HG03565 (cell line): ENCODE measurements at regions not wholly inside any gene's neighbourhood (a gene's known extent, or its start where the extent isn't known, plus 50 kb on each side); places are given as distances from the start of the nearest gene placed in this dataset.

ENCODE experiments used
- ATAC-seq: cut with Tn5 transposase; IDR thresholded peaks from one replicate; pipeline ENCODE4 v1.9.1; 2021; ENCODE audit warnings: mild to moderate bottlenecking, moderate library complexity; ENCODE audit not compliant: unreplicated experiment

DNA sequence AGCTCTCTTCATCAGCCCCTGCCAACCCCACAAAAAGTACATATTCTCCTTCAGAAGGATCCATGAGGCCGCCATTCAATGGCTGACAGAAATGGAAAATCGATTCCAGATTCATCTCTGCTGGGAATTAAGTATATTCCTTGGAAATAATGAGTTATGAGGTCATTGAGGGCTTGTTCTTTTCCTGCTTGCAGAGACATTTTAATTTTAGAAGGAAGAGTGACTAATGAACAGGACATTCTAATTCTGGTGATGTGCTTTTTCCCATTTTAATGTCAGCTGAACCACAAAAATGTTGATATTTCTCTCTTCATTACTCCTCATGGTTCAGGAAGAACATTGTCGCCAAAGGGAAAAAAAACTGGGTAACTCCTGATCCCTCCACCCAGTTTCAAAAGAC is 314.0 kb downstream of the PIK3R1 start:
- no peak for ATAC-seq

DNA sequence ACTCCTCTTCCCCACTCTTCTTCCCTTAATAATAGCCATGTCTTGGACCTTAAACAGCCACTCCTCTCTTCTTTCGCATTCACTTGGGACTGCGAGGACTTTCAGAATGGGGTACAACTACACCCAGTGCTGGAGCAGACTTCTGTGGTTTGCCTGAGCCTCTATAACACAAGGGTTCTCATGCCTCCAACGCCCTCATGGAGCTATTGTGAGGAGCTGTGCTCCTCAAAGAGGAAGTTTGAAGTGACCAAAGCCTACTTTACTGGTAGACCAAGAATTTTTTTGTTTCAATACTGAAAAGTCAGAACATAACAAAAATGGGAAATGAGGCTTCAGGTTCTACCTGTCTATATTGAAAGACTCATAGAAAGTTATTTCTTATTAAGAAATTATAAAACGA is 316.4 kb downstream of the PIK3R1 start:
- ATAC-seq = no peak

GRCh38 chr5:68533051-68533450 is 317.5 kb downstream of the PIK3R1 start:
- ATAC-seq = no peak

DNA sequence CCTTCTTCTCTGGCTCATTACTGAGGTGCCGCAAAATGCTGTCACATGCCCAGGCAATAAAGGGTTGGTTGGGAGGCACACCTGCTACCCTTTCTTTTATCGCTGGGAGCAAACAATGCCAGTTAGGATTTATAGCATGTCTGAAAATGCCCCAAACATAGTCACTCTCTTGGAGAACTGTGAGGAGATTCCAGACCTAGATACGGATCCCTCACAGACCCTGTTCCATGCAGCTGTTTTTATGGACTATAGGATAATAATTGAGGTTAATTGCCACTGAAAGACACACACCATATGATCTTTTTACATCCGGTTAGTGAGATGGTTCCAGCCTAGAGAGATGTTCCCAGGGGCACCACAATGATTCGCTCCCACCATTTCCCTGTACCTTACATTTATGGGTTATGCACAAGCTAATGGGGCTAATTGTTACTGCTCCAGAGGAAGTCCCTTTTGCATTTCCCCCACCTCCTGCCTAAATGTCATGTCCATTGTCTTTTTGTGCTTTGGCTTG is 318.1 kb downstream of the PIK3R1 start:
- ATAC-seq = no peak

DNA sequence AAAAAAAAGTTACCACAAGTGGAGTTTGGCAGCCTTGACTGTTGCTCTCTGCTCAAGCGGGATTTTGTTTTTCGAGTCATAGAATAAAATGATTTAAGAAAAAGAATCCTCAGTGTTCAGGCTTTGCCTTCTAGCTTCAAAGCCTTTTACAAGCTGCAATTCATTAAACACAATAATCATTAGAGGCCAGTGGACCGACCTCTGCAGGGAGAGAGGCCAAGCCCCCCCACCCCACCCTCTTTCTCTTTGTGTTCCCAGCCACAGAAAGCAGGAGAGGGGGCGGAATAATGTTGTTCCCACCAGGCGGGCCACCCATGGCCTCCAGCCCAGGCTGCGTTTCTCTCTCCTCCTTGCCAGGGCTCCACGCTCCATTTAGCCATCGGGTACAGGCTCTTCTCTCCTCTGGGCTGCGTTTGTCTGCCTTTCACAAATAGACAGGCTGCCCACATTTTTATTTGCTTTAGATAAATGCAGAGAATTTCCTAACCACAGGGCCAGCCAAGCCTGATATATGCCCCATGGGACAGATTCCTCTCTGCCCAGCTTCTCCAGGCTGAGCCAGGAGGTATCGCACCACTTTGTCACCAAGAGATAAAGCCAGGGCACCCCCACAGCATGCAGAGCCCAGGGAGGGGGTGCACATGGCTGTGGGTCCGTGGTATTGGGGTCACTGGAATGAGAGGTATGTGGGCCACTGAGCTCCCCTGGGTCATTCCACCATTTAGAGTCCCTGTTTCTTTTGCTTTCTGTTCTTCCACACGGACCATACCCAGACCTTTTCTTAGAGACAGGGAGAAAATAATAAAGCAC is 318.8 kb downstream of the PIK3R1 start:
- ATAC-seq = no peak

GRCh38 chr5:68534956-68535520 is 319.5 kb downstream of the PIK3R1 start:
- ATAC-seq = no peak

- ATAC-seq = no peak
These were observed 323.4 kb downstream of the PIK3R1 start for GRCh38 chr5:68538814-68539420.

DNA sequence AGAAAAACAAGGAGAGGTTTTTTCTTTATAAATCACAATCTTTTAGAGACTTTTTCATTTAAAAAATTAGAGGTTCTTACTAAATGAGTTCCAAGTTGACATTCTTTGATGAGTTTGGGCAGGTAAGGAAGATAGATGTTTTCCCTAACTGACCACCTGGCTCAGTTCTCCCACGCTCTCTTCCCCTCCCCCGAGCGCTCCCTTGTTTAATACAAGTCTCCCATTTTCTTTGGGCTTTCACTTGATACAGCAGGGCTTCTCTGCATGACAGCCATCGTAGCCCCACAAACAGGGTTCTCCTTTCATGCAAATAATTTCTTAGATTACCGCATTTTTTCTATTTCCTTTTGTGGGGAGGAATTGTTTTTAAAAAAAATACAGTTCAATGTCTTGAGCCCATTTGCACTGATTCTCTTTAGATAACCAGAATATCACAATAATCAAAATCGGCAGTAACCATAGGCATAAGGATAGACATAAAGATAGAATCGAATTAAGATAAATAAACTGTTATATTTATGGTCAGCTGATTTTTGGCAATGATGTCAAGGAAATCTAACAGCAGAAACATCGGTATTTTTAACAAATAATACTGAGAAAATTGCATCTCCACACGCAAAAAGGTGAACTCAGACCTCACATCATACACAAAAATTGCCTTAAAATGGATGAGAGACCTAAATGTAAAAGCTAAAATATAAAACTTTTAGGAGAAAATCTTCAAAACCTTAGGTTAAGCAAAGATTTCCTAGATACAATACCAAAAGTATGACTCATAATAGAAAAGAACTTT is 325.4 kb downstream of the PIK3R1 start:
- ATAC-seq = no peak

DNA sequence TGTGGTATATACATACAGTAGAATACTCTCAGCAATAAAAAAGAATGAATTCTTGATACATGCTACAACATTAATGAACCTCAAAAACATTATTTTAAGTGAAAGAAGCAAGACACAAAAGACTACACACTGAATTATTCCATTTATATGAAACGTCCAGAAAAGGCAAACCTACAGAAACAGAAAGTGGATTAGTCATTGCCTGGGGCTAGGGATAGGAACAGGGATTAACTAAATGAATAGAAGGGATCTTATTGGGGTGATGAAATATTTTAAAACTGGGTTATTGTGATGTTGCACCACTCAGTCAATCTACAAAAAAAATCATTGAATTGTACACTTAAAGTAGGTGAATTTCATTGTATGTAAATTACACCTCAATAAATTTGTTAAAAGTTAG is 326.7 kb downstream of the PIK3R1 start:
- ATAC-seq = no peak

- ATAC-seq = no peak
These were observed 327.7 kb downstream of the PIK3R1 start for GRCh38 chr5:68543212-68543611.

GRCh38 chr5:68544091-68544647 is 328.6 kb downstream of the PIK3R1 start:
- ATAC-seq = no peak

DNA sequence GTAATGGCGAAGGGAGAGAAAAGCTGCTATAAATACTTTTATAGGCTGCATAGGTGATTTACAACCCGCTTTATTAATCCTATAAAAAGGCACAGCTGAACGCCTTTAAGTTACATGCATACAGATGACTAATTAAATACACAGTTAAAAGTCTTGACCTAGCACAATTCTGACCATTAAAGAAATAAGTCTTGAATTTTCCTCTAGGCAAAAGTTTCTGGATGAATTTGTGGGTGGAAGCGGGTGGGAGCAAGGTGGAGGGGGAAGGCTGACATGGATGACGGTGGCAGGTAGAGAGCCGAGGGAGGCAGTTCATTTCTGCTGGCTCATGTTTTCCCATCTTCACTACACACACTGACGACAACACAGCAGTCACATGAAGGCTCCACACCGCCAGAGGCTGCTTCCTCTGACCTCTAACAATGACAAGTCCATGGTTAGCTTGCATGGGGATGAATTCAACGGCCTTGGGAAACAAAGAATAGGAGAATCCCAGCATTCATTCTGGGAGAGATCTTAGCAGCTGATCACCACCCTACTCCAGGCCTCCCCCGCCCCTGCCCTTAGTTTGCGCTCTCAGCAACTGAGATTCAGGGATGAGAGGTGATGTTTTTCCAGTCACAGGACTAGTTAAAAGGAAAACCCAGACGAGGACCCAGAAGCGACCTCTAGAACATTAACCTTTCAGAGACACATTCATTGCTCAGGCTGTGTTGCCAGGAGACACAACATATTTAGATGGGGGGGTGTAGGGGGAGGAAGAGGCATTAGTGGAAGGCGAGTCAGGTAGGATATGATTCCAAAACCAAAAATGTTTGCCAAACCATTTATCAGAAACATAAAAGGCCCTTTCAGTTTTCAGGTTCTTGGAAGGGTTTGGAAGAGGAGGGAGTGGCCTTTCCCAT is 329.3 kb downstream of the PIK3R1 start:
- no peak for ATAC-seq

- no peak for ATAC-seq
These were observed 330.2 kb downstream of the PIK3R1 start for GRCh38 chr5:68545636-68546295.

- no peak for ATAC-seq
These were observed 331.5 kb downstream of the PIK3R1 start for GRCh38 chr5:68547056-68547455.

- no peak for ATAC-seq
These were observed 332.1 kb downstream of the PIK3R1 start for GRCh38 chr5:68547622-68548021.

GRCh38 chr5:68548959-68549676 is 333.6 kb downstream of the PIK3R1 start:
- ATAC-seq = no peak

DNA sequence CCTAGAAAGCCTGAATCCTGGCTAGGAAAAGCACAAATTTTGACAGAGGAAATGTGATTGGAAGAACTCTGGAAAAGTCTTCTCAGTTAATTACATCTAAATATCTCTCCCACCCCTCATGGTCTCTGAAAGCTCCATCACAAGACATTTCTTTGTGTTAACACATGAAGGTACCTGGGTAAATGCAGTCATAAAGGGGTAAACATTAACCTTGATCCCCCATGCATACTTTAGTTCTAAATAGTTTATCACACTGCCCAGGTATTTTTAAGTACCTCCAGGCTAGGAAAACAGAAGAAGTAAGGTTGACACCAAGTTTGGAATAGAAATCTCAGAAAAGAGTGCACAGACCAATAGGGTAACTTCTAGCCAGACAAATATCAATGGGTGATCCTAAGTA is 334.5 kb downstream of the PIK3R1 start:
- ATAC-seq = no peak

DNA sequence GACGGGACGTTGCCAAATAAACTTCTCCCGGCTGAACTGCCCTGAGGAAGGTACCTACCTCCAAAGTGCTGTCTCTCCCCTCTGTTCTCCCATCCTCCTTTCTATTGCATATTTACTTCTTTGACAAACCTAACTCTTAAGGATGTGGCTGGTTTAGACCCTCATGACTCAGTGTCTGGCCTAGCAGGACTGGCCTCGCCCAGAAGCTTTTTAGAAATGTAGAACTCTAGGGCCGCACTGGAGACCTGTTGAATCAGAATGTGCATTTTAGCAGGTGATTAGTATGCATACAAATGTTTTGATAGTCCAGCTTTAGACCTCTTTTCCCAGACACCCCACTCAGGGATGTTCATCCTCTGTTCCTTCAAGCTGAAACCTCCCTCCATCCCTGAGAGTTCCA is 335.9 kb downstream of the PIK3R1 start:
- no peak for ATAC-seq
